ENCODE measurements at regions not wholly inside any gene's neighbourhood (a gene's known extent, or its start where the extent isn't known, plus 50 kb on each side); places are given as distances from the start of the nearest gene placed in this dataset.
"Not testable (repeated sequence)": the region's sequence is repeated elsewhere in the genome, so short reads cannot be mapped to it uniquely, and the experiment has no call there.

DNA sequence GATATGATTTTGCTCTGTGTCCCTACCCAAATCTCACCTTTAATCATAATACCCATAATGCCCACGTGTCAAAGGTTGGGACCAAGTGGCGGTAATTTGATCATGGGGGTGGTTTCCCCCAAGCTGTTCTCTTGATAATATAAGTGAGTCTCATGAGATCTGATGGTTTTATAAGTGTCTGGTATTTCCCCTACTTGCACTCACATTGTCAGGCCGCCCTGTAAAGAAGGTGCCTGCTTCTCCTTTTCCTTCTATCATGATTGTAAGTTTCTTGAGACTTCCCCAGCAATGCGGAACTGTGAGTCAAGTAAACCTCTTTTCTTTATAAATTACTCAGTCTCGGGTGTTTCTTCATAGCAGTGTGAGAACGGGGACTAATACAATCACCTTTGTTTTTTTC lies 279.8 kb downstream of the ARPP21 start:
- Mint-ChIP-seq H3K4me1 (ENCODE audit: low read depth, unreplicated experiment) (no peaks in the 10 kb centered on the region), H3K27me3 (ENCODE audit: insufficient read depth, unreplicated experiment) (no peaks in the 10 kb centered on the region), H3K9me3 (ENCODE audit: unreplicated experiment) (no peaks in the 10 kb centered on the region), H3K27ac (ENCODE audit: unreplicated experiment) (no peak overlapping the region), H3K4me3 (ENCODE audit: unreplicated experiment) (no peak overlapping the region), H3K36me3 (ENCODE audit: insufficient read depth, unreplicated experiment) (no peaks in the 10 kb centered on the region)
- no peak for DNase-seq
- Histone ChIP-seq H3K36me3 (ENCODE audit: control insufficient read depth, insufficient read depth, low read length) (no peaks in the 10 kb centered on the region), H3K27me3 (replicated peaks; ENCODE audit: control insufficient read depth, insufficient read depth, low read length) (no peaks in the 10 kb centered on the region), H3K4me1 (no peaks in the 10 kb centered on the region), H3K9me3 (no peaks in the 10 kb centered on the region), H3K4me3 (ENCODE audit: low read depth, low read length) (no peak overlapping the region)
- intact Hi-C loops (cut with micrococcal nuclease; ENCODE audit: unreplicated experiment) = no loop called here
- no TSS peak for BruUV-seq (replicated peaks)
- ChIA-PET POLR2A (no interaction called here), CTCF (no interaction called here)
- TF ChIP-seq, protein P1, sequence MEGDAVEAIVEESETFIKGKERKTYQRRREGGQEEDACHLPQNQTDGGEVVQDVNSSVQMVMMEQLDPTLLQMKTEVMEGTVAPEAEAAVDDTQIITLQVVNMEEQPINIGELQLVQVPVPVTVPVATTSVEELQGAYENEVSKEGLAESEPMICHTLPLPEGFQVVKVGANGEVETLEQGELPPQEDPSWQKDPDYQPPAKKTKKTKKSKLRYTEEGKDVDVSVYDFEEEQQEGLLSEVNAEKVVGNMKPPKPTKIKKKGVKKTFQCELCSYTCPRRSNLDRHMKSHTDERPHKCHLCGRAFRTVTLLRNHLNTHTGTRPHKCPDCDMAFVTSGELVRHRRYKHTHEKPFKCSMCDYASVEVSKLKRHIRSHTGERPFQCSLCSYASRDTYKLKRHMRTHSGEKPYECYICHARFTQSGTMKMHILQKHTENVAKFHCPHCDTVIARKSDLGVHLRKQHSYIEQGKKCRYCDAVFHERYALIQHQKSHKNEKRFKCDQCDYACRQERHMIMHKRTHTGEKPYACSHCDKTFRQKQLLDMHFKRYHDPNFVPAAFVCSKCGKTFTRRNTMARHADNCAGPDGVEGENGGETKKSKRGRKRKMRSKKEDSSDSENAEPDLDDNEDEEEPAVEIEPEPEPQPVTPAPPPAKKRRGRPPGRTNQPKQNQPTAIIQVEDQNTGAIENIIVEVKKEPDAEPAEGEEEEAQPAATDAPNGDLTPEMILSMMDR (IDR thresholded peaks at IDR 0.05; ENCODE audit: insufficient read depth in 1 of 2, low read depth in 1 of 2, low read length in 1 of 2, severe bottlenecking in 1 of 2, unreplicated experiment in 1 of 2) = no peak

DNA sequence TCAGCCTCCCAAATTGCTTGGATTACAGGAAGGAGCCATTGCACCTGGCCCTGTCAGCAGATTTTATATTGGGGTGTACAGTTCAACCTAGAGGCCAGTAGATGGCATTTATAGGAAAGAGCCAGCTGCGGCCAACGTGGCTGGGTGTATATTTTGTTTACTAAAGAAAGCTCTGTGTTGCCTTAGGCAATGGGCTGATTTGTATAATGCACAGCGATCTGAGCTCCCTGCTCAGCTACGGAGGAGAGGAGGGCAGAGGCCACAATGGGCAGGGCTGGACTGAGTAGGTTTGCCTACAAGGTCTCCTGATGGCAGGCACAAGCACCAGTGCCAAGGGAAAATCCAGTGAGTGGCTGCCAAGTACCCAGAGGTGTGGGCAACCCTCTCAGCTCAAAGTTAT lies 282.4 kb downstream of the ARPP21 start:
- intact Hi-C loops (cut with micrococcal nuclease; ENCODE audit: unreplicated experiment) = loop anchor here (5.0 kb wide), 1 partner anchor 434 kb away; no protein-coding TSS in a partner anchor
- DNase-seq = no peak

DNA sequence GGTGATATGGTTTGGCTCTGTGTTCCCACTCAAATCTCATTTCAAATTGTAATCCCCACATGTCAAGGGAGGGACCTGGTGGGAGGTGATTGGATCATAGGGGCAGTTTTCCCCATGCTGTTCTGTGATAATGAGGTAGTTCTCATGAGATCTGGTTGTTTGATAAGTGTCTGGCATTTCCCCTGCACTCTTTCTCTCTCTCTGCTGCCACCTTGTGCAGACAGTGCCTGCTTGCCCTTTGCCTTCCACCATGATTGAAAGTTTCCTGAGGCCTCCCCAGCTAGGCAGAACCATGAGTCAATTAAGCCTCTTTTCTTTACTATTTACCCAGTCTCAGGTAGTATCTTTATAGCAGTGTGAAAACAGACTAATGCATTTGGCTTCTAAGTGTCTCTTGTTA lies 284.7 kb downstream of the ARPP21 start:
- H3K4me3 Mint-ChIP-seq (ENCODE audit: unreplicated experiment); BruUV-seq (replicated peaks); H3K4me1 ChIP-seq; H3K4me3 ChIP-seq (ENCODE audit: low read depth, low read length); H3K36me3 Mint-ChIP-seq (ENCODE audit: insufficient read depth, unreplicated experiment); H3K9me3 ChIP-seq; POLR2A ChIA-PET; H3K27me3 Mint-ChIP-seq (ENCODE audit: insufficient read depth, unreplicated experiment); H3K27me3 ChIP-seq (replicated peaks; ENCODE audit: control insufficient read depth, insufficient read depth, low read length); CTCF ChIA-PET; H3K4me1 Mint-ChIP-seq (ENCODE audit: low read depth, unreplicated experiment); H3K27ac Mint-ChIP-seq (ENCODE audit: unreplicated experiment); H3K9me3 Mint-ChIP-seq (ENCODE audit: unreplicated experiment); H3K36me3 ChIP-seq (ENCODE audit: control insufficient read depth, insufficient read depth, low read length): not testable (repeated sequence)
- TF ChIP-seq, protein P1 (IDR thresholded peaks at IDR 0.05; ENCODE audit: insufficient read depth in 1 of 2, low read depth in 1 of 2, low read length in 1 of 2, severe bottlenecking in 1 of 2, unreplicated experiment in 1 of 2) = peak; percentile 47 to 49
- intact Hi-C loops (cut with micrococcal nuclease; ENCODE audit: unreplicated experiment) = loop anchor here (5.0 kb wide), 1 partner anchor 437 kb away; no protein-coding TSS in a partner anchor
- peak; percentile 51 to 55 for DNase-seq

More for the DNA sequence above, 282.4 kb downstream of the ARPP21 start:
- H3K4me1 Mint-ChIP-seq (ENCODE audit: low read depth, unreplicated experiment) = no peaks in the 10 kb centered on the region
- H3K27ac Mint-ChIP-seq (ENCODE audit: unreplicated experiment) = no peak overlapping the region
- no peak overlapping the region for H3K4me3 Mint-ChIP-seq (ENCODE audit: unreplicated experiment)
- Histone ChIP-seq H3K4me3 (ENCODE audit: low read depth, low read length) (no peak overlapping the region), H3K27me3 (replicated peaks; ENCODE audit: control insufficient read depth, insufficient read depth, low read length) (no peaks in the 10 kb centered on the region), H3K36me3 (ENCODE audit: control insufficient read depth, insufficient read depth, low read length) (no peaks in the 10 kb centered on the region), H3K4me1 (no peaks in the 10 kb centered on the region), H3K9me3 (no peaks in the 10 kb centered on the region)
- no peaks in the 10 kb centered on the region for H3K27me3 Mint-ChIP-seq (ENCODE audit: insufficient read depth, unreplicated experiment)
- ChIA-PET CTCF (no interaction called here), POLR2A (no interaction called here)
- BruUV-seq (replicated peaks) = no TSS peak
- no peaks in the 10 kb centered on the region for H3K9me3 Mint-ChIP-seq (ENCODE audit: unreplicated experiment)
- TF ChIP-seq, protein P1 (IDR thresholded peaks at IDR 0.05; ENCODE audit: insufficient read depth in 1 of 2, low read depth in 1 of 2, low read length in 1 of 2, severe bottlenecking in 1 of 2, unreplicated experiment in 1 of 2) = no peak
- no peaks in the 10 kb centered on the region for H3K36me3 Mint-ChIP-seq (ENCODE audit: insufficient read depth, unreplicated experiment)

Measured in Caco-2 (cell line).